ENCODE measurements at regions not wholly inside any gene's neighbourhood (a gene's known extent, or its start where the extent isn't known, plus 50 kb on each side); places are given as distances from the start of the nearest gene placed in this dataset.

- no peaks in the 10 kb centered on the region for H3K4me1 ChIP-seq (ENCODE audit: control insufficient read depth in 2 of 2, insufficient read depth in 2 of 2, low read length in 1 of 2)
- 95 to 96% methylated on average over 2 of the region's 2 CpGs for WGBS, 2 donors
- H3K9me3 ChIP-seq (ENCODE audit: control insufficient read depth in 2 of 2, insufficient read depth in 1 of 2, low read depth in 1 of 2, low read length in 1 of 2): no peaks in the 10 kb centered on the region
- peaks cover 2 to 3% of the 10 kb centered on the region in 2 donors for H3K27me3 ChIP-seq (ENCODE audit: control insufficient read depth in 1 of 2, insufficient read depth in 2 of 2, low read length in 2 of 2)
- H3K27ac ChIP-seq (ENCODE audit: low read depth in 2 of 2, low read length in 1 of 2): no peak overlapping the region
- no peaks in the 10 kb centered on the region for H3K36me3 ChIP-seq (ENCODE audit: control insufficient read depth in 2 of 2, insufficient read depth in 2 of 2, low read length in 1 of 2)
- no peak overlapping the region for H3K4me3 ChIP-seq (ENCODE audit: low read depth in 1 of 2, low read length in 2 of 2)
Observed at GRCh38 chr13:91145571-91146205, 201.8 kb upstream of the MIR17HG start.

- Histone ChIP-seq H3K27me3 (ENCODE audit: control insufficient read depth in 1 of 2, insufficient read depth in 2 of 2, low read length in 2 of 2) (peaks cover 0 to 2% of the 10 kb centered on the region in 2 donors), H3K9me3 (ENCODE audit: control insufficient read depth in 2 of 2, insufficient read depth in 1 of 2, low read depth in 1 of 2, low read length in 1 of 2) (no peaks in the 10 kb centered on the region), H3K4me3 (ENCODE audit: low read depth in 1 of 2, low read length in 2 of 2) (no peak overlapping the region), H3K4me1 (ENCODE audit: control insufficient read depth in 2 of 2, insufficient read depth in 2 of 2, low read length in 1 of 2) (no peaks in the 10 kb centered on the region), H3K36me3 (ENCODE audit: control insufficient read depth in 2 of 2, insufficient read depth in 2 of 2, low read length in 1 of 2) (no peaks in the 10 kb centered on the region), H3K27ac (ENCODE audit: low read depth in 2 of 2, low read length in 1 of 2) (no peak overlapping the region)
- 77 to 78% methylated on average over 2 of the region's 2 CpGs for WGBS, 2 donors
Observed at GRCh38 chr13:91146601-91147000, 200.9 kb upstream of the MIR17HG start.

- Histone ChIP-seq H3K4me3 (ENCODE audit: low read depth in 1 of 2, low read length in 2 of 2) (no peak overlapping the region), H3K27ac (ENCODE audit: low read depth in 2 of 2, low read length in 1 of 2) (no peak overlapping the region), H3K4me1 (ENCODE audit: control insufficient read depth in 2 of 2, insufficient read depth in 2 of 2, low read length in 1 of 2) (no peaks in the 10 kb centered on the region), H3K27me3 (ENCODE audit: control insufficient read depth in 1 of 2, insufficient read depth in 2 of 2, low read length in 2 of 2) (peaks cover 0 to 2% of the 10 kb centered on the region in 2 donors), H3K36me3 (ENCODE audit: control insufficient read depth in 2 of 2, insufficient read depth in 2 of 2, low read length in 1 of 2) (no peaks in the 10 kb centered on the region), H3K9me3 (ENCODE audit: control insufficient read depth in 2 of 2, insufficient read depth in 1 of 2, low read depth in 1 of 2, low read length in 1 of 2) (no peaks in the 10 kb centered on the region)
- WGBS, 2 donors: 85 to 92% methylated on average over 1 of the region's 1 CpG
Observed at GRCh38 chr13:91148098-91148497, 199.4 kb upstream of the MIR17HG start.

DNA sequence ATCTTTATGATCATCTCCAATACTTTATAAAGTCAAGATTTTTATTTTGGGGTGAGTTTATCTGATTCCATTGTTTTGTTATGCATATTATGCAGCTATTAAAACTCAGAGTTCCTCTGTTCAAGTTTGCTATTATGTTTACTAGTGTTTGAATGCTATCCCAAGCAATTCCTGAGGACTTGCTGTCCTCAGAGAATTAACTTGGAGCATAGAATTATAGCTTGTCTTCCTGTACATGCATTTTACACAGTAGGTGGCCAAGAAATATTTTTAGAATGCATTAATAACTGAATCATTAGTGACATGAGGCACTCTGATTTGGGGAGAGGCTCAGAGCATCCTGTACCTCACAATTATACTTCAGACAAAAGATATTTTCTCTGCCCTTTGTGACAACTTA, 195.6 kb upstream of the MIR17HG start:
- no peak overlapping the region for H3K4me3 ChIP-seq (ENCODE audit: low read depth in 1 of 2, low read length in 2 of 2)
- no peak overlapping the region for H3K27ac ChIP-seq (ENCODE audit: low read depth in 2 of 2, low read length in 1 of 2)
- H3K9me3 ChIP-seq (ENCODE audit: control insufficient read depth in 2 of 2, insufficient read depth in 1 of 2, low read depth in 1 of 2, low read length in 1 of 2): no peaks in the 10 kb centered on the region
- H3K4me1 ChIP-seq (ENCODE audit: control insufficient read depth in 2 of 2, insufficient read depth in 2 of 2, low read length in 1 of 2): no peaks in the 10 kb centered on the region
- no peaks in the 10 kb centered on the region for H3K36me3 ChIP-seq (ENCODE audit: control insufficient read depth in 2 of 2, insufficient read depth in 2 of 2, low read length in 1 of 2)
- H3K27me3 ChIP-seq (ENCODE audit: control insufficient read depth in 1 of 2, insufficient read depth in 2 of 2, low read length in 2 of 2): no peaks in the 10 kb centered on the region

DNA sequence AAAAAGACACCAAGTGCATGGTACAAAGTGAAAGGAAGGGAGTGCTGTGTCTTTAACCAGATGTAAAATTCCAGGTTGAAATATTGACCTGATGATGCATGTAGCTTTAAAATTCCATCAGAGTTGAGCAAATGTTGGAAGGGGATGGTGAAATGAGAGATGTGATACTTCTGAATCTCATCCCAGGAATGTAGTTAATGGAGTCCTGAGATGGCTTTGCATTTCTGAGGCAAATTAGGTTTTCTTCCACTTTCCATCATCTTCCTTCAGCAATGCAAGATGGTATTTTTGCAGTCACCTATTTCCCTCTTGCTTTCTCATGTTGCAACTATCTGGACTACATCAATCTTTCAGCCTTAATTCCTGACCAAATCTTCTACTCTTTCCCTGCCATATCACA, 194.1 kb upstream of the MIR17HG start:
- H3K4me3 ChIP-seq (ENCODE audit: low read depth in 1 of 2, low read length in 2 of 2): no peak overlapping the region
- no peaks in the 10 kb centered on the region for H3K9me3 ChIP-seq (ENCODE audit: control insufficient read depth in 2 of 2, insufficient read depth in 1 of 2, low read depth in 1 of 2, low read length in 1 of 2)
- no peaks in the 10 kb centered on the region for H3K36me3 ChIP-seq (ENCODE audit: control insufficient read depth in 2 of 2, insufficient read depth in 2 of 2, low read length in 1 of 2)
- no peak overlapping the region for H3K27ac ChIP-seq (ENCODE audit: low read depth in 2 of 2, low read length in 1 of 2)
- no peaks in the 10 kb centered on the region for H3K4me1 ChIP-seq (ENCODE audit: control insufficient read depth in 2 of 2, insufficient read depth in 2 of 2, low read length in 1 of 2)
- H3K27me3 ChIP-seq (ENCODE audit: control insufficient read depth in 1 of 2, insufficient read depth in 2 of 2, low read length in 2 of 2): peaks cover 0 to 3% of the 10 kb centered on the region in 2 donors

GRCh38 chr13:91154558-91155353, 192.7 kb upstream of the MIR17HG start:
- peaks cover 0 to 3% of the 10 kb centered on the region in 2 donors for H3K27me3 ChIP-seq (ENCODE audit: control insufficient read depth in 1 of 2, insufficient read depth in 2 of 2, low read length in 2 of 2)
- no peaks in the 10 kb centered on the region for H3K4me1 ChIP-seq (ENCODE audit: control insufficient read depth in 2 of 2, insufficient read depth in 2 of 2, low read length in 1 of 2)
- H3K36me3 ChIP-seq (ENCODE audit: control insufficient read depth in 2 of 2, insufficient read depth in 2 of 2, low read length in 1 of 2): no peaks in the 10 kb centered on the region
- H3K27ac ChIP-seq (ENCODE audit: low read depth in 2 of 2, low read length in 1 of 2): no peak overlapping the region
- 64 to 69% methylated on average over 6 of the region's 6 CpGs for WGBS, 2 donors
- no peaks in the 10 kb centered on the region for H3K9me3 ChIP-seq (ENCODE audit: control insufficient read depth in 2 of 2, insufficient read depth in 1 of 2, low read depth in 1 of 2, low read length in 1 of 2)
- no peak overlapping the region for H3K4me3 ChIP-seq (ENCODE audit: low read depth in 1 of 2, low read length in 2 of 2)

DNA sequence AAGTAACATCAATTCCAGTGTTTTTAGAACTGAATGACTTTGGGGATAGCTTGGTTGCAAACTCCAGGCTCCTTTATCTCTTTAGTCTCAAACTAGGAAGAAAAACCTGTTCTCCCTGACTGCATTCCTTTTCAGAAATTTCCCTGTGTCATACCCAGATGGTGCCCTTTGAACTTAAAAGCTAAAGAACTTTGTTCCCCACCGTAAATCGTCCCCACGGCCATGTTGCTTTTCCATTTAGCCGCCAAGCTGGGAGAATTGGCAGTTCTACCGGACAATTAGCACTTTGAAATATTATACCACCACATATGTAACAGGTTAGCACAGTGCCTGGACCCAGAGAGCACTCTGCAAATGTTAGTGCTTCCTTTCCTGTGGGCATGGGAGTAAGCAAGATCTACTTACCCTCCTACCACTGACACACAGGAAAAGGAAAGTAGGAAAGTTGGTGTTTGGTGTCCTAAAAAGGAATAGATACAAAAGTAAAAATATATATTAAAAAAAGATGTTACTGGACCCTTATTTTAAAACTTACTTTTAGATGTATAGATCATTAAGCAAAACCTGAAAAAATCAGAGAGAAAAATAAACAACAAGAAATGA, 191.9 kb upstream of the MIR17HG start:
- H3K4me3 ChIP-seq (ENCODE audit: low read depth in 1 of 2, low read length in 2 of 2): no peak overlapping the region
- peaks cover 0 to 3% of the 10 kb centered on the region in 2 donors for H3K27me3 ChIP-seq (ENCODE audit: control insufficient read depth in 1 of 2, insufficient read depth in 2 of 2, low read length in 2 of 2)
- no peaks in the 10 kb centered on the region for H3K36me3 ChIP-seq (ENCODE audit: control insufficient read depth in 2 of 2, insufficient read depth in 2 of 2, low read length in 1 of 2)
- no peaks in the 10 kb centered on the region for H3K9me3 ChIP-seq (ENCODE audit: control insufficient read depth in 2 of 2, insufficient read depth in 1 of 2, low read depth in 1 of 2, low read length in 1 of 2)
- whole genome bisulfite sequencing, 2 donors: 49 to 50% methylated on average over 5 of the region's 5 CpGs
- no peaks in the 10 kb centered on the region for H3K4me1 ChIP-seq (ENCODE audit: control insufficient read depth in 2 of 2, insufficient read depth in 2 of 2, low read length in 1 of 2)
- no peak overlapping the region for H3K27ac ChIP-seq (ENCODE audit: low read depth in 2 of 2, low read length in 1 of 2)

- no peaks in the 10 kb centered on the region for H3K9me3 ChIP-seq (ENCODE audit: control insufficient read depth in 2 of 2, insufficient read depth in 1 of 2, low read depth in 1 of 2, low read length in 1 of 2)
- no peaks in the 10 kb centered on the region for H3K36me3 ChIP-seq (ENCODE audit: control insufficient read depth in 2 of 2, insufficient read depth in 2 of 2, low read length in 1 of 2)
- H3K4me3 ChIP-seq (ENCODE audit: low read depth in 1 of 2, low read length in 2 of 2): no peak overlapping the region
- WGBS, 2 donors: 79 to 82% methylated on average over 4 of the region's 4 CpGs
- no peaks in the 10 kb centered on the region for H3K4me1 ChIP-seq (ENCODE audit: control insufficient read depth in 2 of 2, insufficient read depth in 2 of 2, low read length in 1 of 2)
- no peak overlapping the region for H3K27ac ChIP-seq (ENCODE audit: low read depth in 2 of 2, low read length in 1 of 2)
- peaks cover 0 to 3% of the 10 kb centered on the region in 2 donors for H3K27me3 ChIP-seq (ENCODE audit: control insufficient read depth in 1 of 2, insufficient read depth in 2 of 2, low read length in 2 of 2)
Observed at GRCh38 chr13:91157273-91158016, 190.0 kb upstream of the MIR17HG start.

GRCh38 chr13:91158017-91158395, 189.5 kb upstream of the MIR17HG start:
- no peaks in the 10 kb centered on the region for H3K36me3 ChIP-seq (ENCODE audit: control insufficient read depth in 2 of 2, insufficient read depth in 2 of 2, low read length in 1 of 2)
- no peak overlapping the region for H3K27ac ChIP-seq (ENCODE audit: low read depth in 2 of 2, low read length in 1 of 2)
- no peaks in the 10 kb centered on the region for H3K9me3 ChIP-seq (ENCODE audit: control insufficient read depth in 2 of 2, insufficient read depth in 1 of 2, low read depth in 1 of 2, low read length in 1 of 2)
- H3K27me3 ChIP-seq (ENCODE audit: control insufficient read depth in 1 of 2, insufficient read depth in 2 of 2, low read length in 2 of 2): peaks cover 0 to 3% of the 10 kb centered on the region in 2 donors
- 44% methylated on average over 4 of the region's 4 CpGs for WGBS, 2 donors
- H3K4me1 ChIP-seq (ENCODE audit: control insufficient read depth in 2 of 2, insufficient read depth in 2 of 2, low read length in 1 of 2): no peaks in the 10 kb centered on the region
- H3K4me3 ChIP-seq (ENCODE audit: low read depth in 1 of 2, low read length in 2 of 2): no peak overlapping the region

All from esophagus (tissue), 2 donors.